Activated CD8-positive, alpha-beta memory T cell treated with anti-CD3 and anti-CD28 coated beads for 4 hours (primary cell): ENCODE measurements at regions not wholly inside any gene's neighbourhood (a gene's known extent, or its start where the extent isn't known, plus 50 kb on each side); places are given as distances from the start of the nearest gene placed in this dataset.
"Not testable (repeated sequence)": the region's sequence is repeated elsewhere in the genome, so short reads cannot be mapped to it uniquely, and the experiment has no call there.

ENCODE experiments used
- DNase-seq, 2 donors: peaks; one replicate each; pipeline ENCODE4 v3.0.0-alpha.2; 2020; ENCODE audit warnings: low read depth in 2 of 2

- no peak for DNase-seq
Measured at GRCh38 chr21:14826630-14827029, 238.2 kb downstream of the NRIP1 start.

GRCh38 chr21:14825514-14825974 is 239.3 kb downstream of the NRIP1 start:
- no peak for DNase-seq

GRCh38 chr21:14824126-14824525 is 240.7 kb downstream of the NRIP1 start:
- DNase-seq, result no peak

GRCh38 chr21:14817311-14817710 is 247.5 kb downstream of the NRIP1 start:
- no peak for DNase-seq

GRCh38 chr21:14814991-14815390 is 249.8 kb downstream of the NRIP1 start:
- no peak for DNase-seq

- no peak for DNase-seq
Measured at GRCh38 chr21:14814282-14814681, 250.5 kb downstream of the NRIP1 start.

GRCh38 chr21:14804170-14804569 is 258.1 kb upstream of the SAMSN1 start:
- DNase-seq, result not testable (repeated sequence)

GRCh38 chr21:14797543-14797942 is 251.4 kb upstream of the SAMSN1 start:
- DNase-seq, result no peak

- DNase-seq, result no peak
Measured at GRCh38 chr21:14787312-14787711, 241.2 kb upstream of the SAMSN1 start.

- no peak for DNase-seq
Measured at GRCh38 chr21:14785679-14786078, 239.6 kb upstream of the SAMSN1 start.

GRCh38 chr21:14773777-14774345 is 227.7 kb upstream of the SAMSN1 start:
- peak; percentile 9 to 25 for DNase-seq

- no peak for DNase-seq
Measured at GRCh38 chr21:14771593-14771992, 225.5 kb upstream of the SAMSN1 start.

GRCh38 chr21:14768042-14768441 is 221.9 kb upstream of the SAMSN1 start:
- DNase-seq, result no peak

- DNase-seq, result no peak
Measured at GRCh38 chr21:14767192-14767852, 221.2 kb upstream of the SAMSN1 start.

- DNase-seq, result no peak
Measured at GRCh38 chr21:14766241-14766640, 220.1 kb upstream of the SAMSN1 start.

- DNase-seq, result no peak
Measured at GRCh38 chr21:14763695-14764064, 217.6 kb upstream of the SAMSN1 start.

- DNase-seq, result no peak
Measured at GRCh38 chr21:14762734-14763694, 216.9 kb upstream of the SAMSN1 start.

GRCh38 chr21:14762327-14762726 is 216.2 kb upstream of the SAMSN1 start:
- DNase-seq, result no peak

GRCh38 chr21:14759285-14759684 is 213.2 kb upstream of the SAMSN1 start:
- DNase-seq, result no peak

GRCh38 chr21:14758849-14759248 is 212.7 kb upstream of the SAMSN1 start:
- no peak for DNase-seq

- DNase-seq, result no peak
Measured at GRCh38 chr21:14757533-14758327, 211.6 kb upstream of the SAMSN1 start.

- DNase-seq, result no peak
Measured at GRCh38 chr21:14755086-14755485, 209.0 kb upstream of the SAMSN1 start.
